Body of pancreas (tissue), 4 donors: ENCODE measurements at regions not wholly inside any gene's neighbourhood (a gene's known extent, or its start where the extent isn't known, plus 50 kb on each side); places are given as distances from the start of the nearest gene placed in this dataset.

Experiments used
- POLR2A ChIP-seq, 3 donors: fragments of 450-650 bp; IDR thresholded peaks; one replicate each; pipeline ENCODE4 v1.6.1; 2016; ENCODE audit warnings: antibody characterized with exemption in 3 of 3, mild to moderate bottlenecking in 2 of 3
- TF ChIP-seq, protein P1 (sequence below), 7 experiments: fragments of 450-650 bp in 4 of 7; fragments of 200-600 bp in 3 of 7; sonication (generic) in 3 of 7; IDR thresholded peaks; one replicate each; pipeline ENCODE4 v1.5.1; 2016 to 2019; ENCODE audit warnings: antibody characterized with exemption in 7 of 7

DNA sequence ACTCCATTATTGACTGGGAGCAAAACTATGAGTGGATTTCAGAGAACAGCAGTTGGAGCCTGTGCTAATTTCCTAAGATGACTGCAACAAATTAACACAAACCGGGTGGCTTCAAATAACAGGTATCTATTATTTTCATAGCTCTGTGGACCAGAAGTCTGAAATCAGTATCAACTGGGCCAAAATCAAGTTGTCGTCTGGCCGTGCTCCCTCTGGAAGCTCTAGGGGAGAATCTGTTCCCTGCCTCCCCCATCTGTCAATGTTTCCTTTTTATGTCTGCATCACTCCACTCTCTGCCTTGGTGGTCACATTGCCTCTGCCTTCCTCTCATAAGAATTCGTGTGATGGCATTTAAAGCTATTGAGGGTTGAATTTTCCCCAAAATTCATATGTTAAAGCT is 269.8 kb downstream of the TMX3 start:
- TF ChIP-seq, protein P1, sequence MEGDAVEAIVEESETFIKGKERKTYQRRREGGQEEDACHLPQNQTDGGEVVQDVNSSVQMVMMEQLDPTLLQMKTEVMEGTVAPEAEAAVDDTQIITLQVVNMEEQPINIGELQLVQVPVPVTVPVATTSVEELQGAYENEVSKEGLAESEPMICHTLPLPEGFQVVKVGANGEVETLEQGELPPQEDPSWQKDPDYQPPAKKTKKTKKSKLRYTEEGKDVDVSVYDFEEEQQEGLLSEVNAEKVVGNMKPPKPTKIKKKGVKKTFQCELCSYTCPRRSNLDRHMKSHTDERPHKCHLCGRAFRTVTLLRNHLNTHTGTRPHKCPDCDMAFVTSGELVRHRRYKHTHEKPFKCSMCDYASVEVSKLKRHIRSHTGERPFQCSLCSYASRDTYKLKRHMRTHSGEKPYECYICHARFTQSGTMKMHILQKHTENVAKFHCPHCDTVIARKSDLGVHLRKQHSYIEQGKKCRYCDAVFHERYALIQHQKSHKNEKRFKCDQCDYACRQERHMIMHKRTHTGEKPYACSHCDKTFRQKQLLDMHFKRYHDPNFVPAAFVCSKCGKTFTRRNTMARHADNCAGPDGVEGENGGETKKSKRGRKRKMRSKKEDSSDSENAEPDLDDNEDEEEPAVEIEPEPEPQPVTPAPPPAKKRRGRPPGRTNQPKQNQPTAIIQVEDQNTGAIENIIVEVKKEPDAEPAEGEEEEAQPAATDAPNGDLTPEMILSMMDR (IDR thresholded peaks at IDR 0.05) = no peak
- no peak for TF ChIP-seq POLR2A (IDR thresholded peaks at IDR 0.05)
